Stimulated activated CD4-positive, alpha-beta T cell treated with anti-CD3 and anti-CD28 coated beads, Interleukin-15, amount 100 ng/mL, for 1 hour (primary cell): ENCODE measurements at regions not wholly inside any gene's neighbourhood (a gene's known extent, or its start where the extent isn't known, plus 50 kb on each side); places are given as distances from the start of the nearest gene placed in this dataset.
"Not testable (repeated sequence)": the region's sequence is repeated elsewhere in the genome, so short reads cannot be mapped to it uniquely, and the experiment has no call there.

ENCODE experiments used
- DNase-seq, 2 donors: peaks; one replicate each; pipeline ENCODE4 v3.0.0-alpha.2; 2020; ENCODE audit warnings: low read depth in 1 of 2, low spot score in 1 of 2

GRCh38 chr9:95732802-95733688 lies 142.4 kb upstream of the ERCC6L2 start:
- DNase-seq, result no peak

GRCh38 chr9:95731876-95732275 lies 143.6 kb upstream of the ERCC6L2 start:
- DNase-seq, result no peak

GRCh38 chr9:95729669-95730368 lies 145.7 kb upstream of the ERCC6L2 start:
- no peak for DNase-seq

- no peak for DNase-seq
Observed at GRCh38 chr9:95729046-95729445, 146.4 kb upstream of the ERCC6L2 start.

- DNase-seq, result no peak
Observed at GRCh38 chr9:95727947-95728520, 147.5 kb upstream of the ERCC6L2 start.

GRCh38 chr9:95726756-95727155 lies 148.7 kb upstream of the ERCC6L2 start:
- no peak for DNase-seq

- DNase-seq, result no peak
Observed at GRCh38 chr9:95725045-95725444, 150.4 kb upstream of the ERCC6L2 start.

- peak in 1 of 2 donors; percentile 17 for DNase-seq
Observed at GRCh38 chr9:95724253-95724991, 151.1 kb upstream of the ERCC6L2 start.

- DNase-seq, result no peak
Observed at GRCh38 chr9:95722141-95722540, 153.3 kb upstream of the ERCC6L2 start.

- DNase-seq, result no peak
Observed at GRCh38 chr9:95721061-95721531, 154.4 kb upstream of the ERCC6L2 start.

GRCh38 chr9:95720496-95720895 lies 155.0 kb upstream of the ERCC6L2 start:
- DNase-seq, result no peak

- DNase-seq, result no peak
Observed at GRCh38 chr9:95719354-95719753, 156.1 kb upstream of the ERCC6L2 start.

- no peak for DNase-seq
Observed at GRCh38 chr9:95718263-95718662, 157.2 kb upstream of the ERCC6L2 start.

GRCh38 chr9:95715868-95716435 lies 159.5 kb upstream of the ERCC6L2 start:
- no peak for DNase-seq

- DNase-seq, result no peak
Observed at GRCh38 chr9:95710446-95710845, 165.0 kb upstream of the ERCC6L2 start.

GRCh38 chr9:95696701-95697100 lies 178.8 kb upstream of the ERCC6L2 start:
- no peak for DNase-seq

- no peak for DNase-seq
Observed at GRCh38 chr9:95691435-95691834, 174.7 kb upstream of the PTCH1 start.

- no peak for DNase-seq
Observed at GRCh38 chr9:95689669-95690068, 172.9 kb upstream of the PTCH1 start.

GRCh38 chr9:95684516-95684915 lies 167.7 kb upstream of the PTCH1 start:
- DNase-seq, result no peak

- DNase-seq, result not testable (repeated sequence)
Observed at GRCh38 chr9:95680306-95680705, 163.5 kb upstream of the PTCH1 start.

GRCh38 chr9:95679874-95680273 lies 163.1 kb upstream of the PTCH1 start:
- no peak for DNase-seq
